ENCODE measurements at regions not wholly inside any gene's neighbourhood (a gene's known extent, or its start where the extent isn't known, plus 50 kb on each side); places are given as distances from the start of the nearest gene placed in this dataset.
A peak's percentile ranks its signal among the peaks of the same experiment; 100 is the strongest.
"Not testable (repeated sequence)": the region's sequence is repeated elsewhere in the genome, so short reads cannot be mapped to it uniquely, and the experiment has no call there.

- intact Hi-C loops (cut with DNase I): no loop called here
- DNase-seq (ENCODE audit: low spot score): peak; percentile 66
Measured at GRCh38 chr15:84151205-84151931, 84.2 kb upstream of the GOLGA6L4 start.

- intact Hi-C loops (cut with DNase I); DNase-seq (ENCODE audit: low spot score): not testable (repeated sequence)
Measured at GRCh38 chr15:84152381-84152979, 83.1 kb upstream of the GOLGA6L4 start.

- DNase-seq (ENCODE audit: low spot score): peak; percentile 70
- intact Hi-C loops (cut with DNase I): not testable (repeated sequence)
Measured at GRCh38 chr15:84153655-84154140, 81.9 kb upstream of the GOLGA6L4 start.

DNA sequence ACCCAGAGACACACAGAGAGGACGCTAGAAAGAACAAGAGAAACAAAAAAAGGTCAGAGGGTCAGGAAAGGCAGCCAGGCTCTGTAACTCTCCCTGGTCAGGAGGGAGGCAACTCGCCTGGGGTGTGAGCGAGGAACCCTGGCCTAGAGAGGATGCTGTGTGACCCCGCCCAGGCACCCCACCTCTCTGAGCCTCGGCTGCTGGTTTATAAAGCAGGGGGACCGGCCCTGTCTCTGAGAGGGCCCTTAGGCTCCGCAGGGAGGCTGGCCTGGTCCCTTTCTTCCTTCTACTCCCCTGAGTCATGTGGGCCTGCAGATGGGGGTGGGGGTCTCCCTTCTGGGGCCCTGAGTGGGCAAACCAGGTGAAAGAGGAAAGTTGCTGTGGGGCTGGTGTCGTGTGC lies 81.3 kb upstream of the GOLGA6L4 start:
- intact Hi-C loops (cut with DNase I): not testable (repeated sequence)

DNA sequence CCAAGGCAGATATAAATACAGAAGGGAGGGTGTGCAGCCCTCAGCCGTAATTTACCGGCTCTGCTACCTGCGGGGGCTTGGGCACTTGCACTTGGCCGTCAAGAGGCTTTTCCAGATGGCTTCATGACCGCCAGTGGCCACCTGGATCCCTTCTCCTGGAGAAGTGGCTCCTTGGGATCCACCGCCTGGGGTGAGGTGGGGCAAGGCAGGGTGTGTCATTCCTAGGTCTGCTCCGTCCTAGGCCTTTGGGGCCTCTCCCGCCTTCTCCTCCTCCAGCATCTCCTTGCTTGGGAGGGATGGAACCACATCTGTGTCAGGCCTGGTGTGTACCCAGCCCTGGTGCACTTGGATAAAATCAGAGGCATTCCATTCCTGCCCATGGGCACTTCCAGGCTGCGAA lies 80.8 kb upstream of the GOLGA6L4 start:
- intact Hi-C loops (cut with DNase I); DNase-seq (ENCODE audit: low spot score): not testable (repeated sequence)

More for the DNA sequence above, 81.3 kb upstream of the GOLGA6L4 start:
- DNase-seq (ENCODE audit: low spot score): not testable (repeated sequence)

- DNase-seq (ENCODE audit: low spot score); intact Hi-C loops (cut with DNase I): not testable (repeated sequence)
Measured at GRCh38 chr15:84155792-84156587, 79.6 kb upstream of the GOLGA6L4 start.

- intact Hi-C loops (cut with DNase I): not testable (repeated sequence)
- peak; percentile 54 for DNase-seq (ENCODE audit: low spot score)
Measured at GRCh38 chr15:84156588-84156840, 79.1 kb upstream of the GOLGA6L4 start.

DNA sequence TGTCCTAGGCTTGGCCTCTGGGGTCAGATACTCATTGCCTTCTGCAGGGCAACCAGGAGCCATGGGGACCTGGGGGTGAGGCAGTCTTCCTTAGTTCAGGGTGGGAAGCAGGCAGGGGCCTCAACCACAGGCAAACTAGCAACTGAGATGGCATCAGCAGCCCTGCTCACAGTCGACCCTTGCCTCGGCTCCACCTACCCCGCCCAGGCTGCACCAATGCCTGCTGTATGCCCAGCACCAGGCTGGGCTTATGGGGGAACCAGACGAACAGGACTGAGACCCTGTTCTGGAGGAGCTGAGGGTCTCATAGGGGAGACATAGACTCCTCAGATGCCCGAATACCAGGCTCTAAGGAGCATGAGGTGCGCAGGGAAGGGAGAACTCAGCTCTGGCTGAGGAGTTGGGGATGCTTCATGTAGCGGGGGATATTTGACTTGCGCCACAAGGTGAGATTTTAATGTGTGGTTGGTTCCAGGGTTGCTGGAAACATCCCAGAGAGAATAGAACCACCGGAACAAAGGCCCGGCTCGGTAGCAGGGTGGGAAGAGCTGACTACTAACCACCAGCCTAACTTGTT lies 78.4 kb upstream of the GOLGA6L4 start:
- DNase-seq (ENCODE audit: low spot score); intact Hi-C loops (cut with DNase I): not testable (repeated sequence)

GRCh38 chr15:84157857-84158256 lies 77.7 kb upstream of the GOLGA6L4 start:
- not testable (repeated sequence) for DNase-seq (ENCODE audit: low spot score)

DNA sequence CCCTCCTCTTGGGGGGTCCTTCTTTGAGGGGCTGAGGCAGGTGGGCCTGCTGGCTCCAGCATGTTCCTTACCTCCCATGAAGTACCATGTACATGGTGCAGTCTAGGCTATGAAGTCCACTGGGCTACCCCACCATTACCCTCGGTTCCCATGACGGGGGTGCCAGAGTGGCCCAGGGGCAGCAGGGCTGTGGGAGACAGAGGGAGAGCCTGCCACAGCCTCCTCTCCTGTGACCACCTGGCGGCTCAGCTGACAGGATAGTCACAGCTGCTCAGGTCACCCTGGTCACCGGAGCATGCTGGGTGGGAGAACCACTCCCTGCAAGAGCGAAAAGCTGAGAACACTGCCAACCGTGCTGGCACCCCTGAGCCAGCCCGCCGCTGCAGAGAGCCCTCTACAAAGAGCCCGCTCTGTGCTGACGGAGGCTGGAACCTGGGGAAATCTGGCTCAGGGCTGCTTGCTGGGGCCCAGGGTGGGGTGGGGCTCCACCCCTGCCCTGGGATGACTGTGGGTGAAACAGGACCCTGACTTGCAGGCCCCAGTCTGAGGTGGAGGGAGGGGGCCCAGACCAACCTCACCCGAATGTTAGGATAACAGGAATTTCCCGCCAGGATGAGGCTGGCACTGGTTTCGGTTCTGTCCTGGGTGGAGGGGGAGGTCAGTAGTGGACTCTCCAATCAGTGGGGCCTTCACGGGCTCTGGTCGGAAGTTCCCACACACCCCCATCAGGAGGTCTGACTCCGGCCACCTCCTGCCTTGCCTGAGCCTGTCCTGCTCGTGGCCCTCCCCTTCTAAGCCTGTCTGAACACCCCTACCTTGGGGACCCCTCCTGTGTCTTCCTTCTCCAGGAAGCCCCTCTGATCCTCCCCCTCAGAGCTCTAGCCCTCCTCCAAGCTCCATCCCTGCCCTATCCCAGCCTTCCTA lies 76.0 kb upstream of the GOLGA6L4 start:
- DNase-seq (ENCODE audit: low spot score): peak; percentile 55
- intact Hi-C loops (cut with DNase I): not testable (repeated sequence)

More at GRCh38 chr15:84157857-84158256, 77.7 kb upstream of the GOLGA6L4 start:
- intact Hi-C loops (cut with DNase I): not testable (repeated sequence)

- DNase-seq (ENCODE audit: low spot score); intact Hi-C loops (cut with DNase I): not testable (repeated sequence)
Measured at GRCh38 chr15:84164423-84165292, 70.9 kb upstream of the GOLGA6L4 start.

- intact Hi-C loops (cut with DNase I): not testable (repeated sequence)
- DNase-seq (ENCODE audit: low spot score): peak; percentile 9
Measured at GRCh38 chr15:84170029-84170428, 65.5 kb upstream of the GOLGA6L4 start.

DNA sequence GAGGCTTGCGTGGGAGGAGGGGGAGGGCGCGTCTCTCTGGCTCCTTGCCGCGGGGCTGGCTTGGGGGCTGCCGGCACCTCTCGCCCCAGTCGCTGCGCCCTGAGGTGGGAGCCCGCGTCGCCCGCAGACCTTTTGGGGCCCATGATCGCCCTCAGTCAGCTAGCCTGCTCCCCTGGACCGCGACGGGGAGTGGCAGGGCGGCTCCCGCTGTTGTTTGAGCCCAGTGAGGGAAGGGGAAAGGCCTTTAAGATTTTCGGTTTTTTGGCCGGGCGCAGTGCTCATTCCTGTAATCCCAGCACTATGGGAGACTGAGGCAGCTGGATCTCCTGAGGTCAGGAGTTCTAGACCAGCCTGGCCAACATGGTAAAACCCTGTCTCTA lies 62.4 kb upstream of the GOLGA6L4 start:
- peak; percentile 82 for DNase-seq (ENCODE audit: low spot score)
- intact Hi-C loops (cut with DNase I): not testable (repeated sequence)
